ENCODE measurements at regions not wholly inside any gene's neighbourhood (a gene's known extent, or its start where the extent isn't known, plus 50 kb on each side); places are given as distances from the start of the nearest gene placed in this dataset.

- TF ChIP-seq CTCF (IDR thresholded peaks at IDR 0.05; ENCODE audit: unreplicated experiment in 3 of 3), result no peak
- Mint-ChIP-seq H3K4me3 (no peak overlapping the region), H3K27ac (no peak overlapping the region), H3K27me3 (ENCODE audit: low read depth) (no peaks in the 10 kb centered on the region), H3K4me1 (no peaks in the 10 kb centered on the region), H3K36me3 (ENCODE audit: low read depth) (no peaks in the 10 kb centered on the region), H3K9me3 (peaks cover 4% of the 10 kb centered on the region)
These were observed 190.6 kb upstream of the SAMSN1 start for GRCh38 chr21:14736672-14737071.

GRCh38 chr21:14736162-14736561, 190.0 kb upstream of the SAMSN1 start:
- peaks cover 4% of the 10 kb centered on the region for H3K9me3 Mint-ChIP-seq
- no peak overlapping the region for H3K4me3 Mint-ChIP-seq
- H3K36me3 Mint-ChIP-seq (ENCODE audit: low read depth), result no peaks in the 10 kb centered on the region
- H3K27me3 Mint-ChIP-seq (ENCODE audit: low read depth), result no peaks in the 10 kb centered on the region
- no peak overlapping the region for H3K27ac Mint-ChIP-seq
- no peak for TF ChIP-seq CTCF (IDR thresholded peaks at IDR 0.05; ENCODE audit: unreplicated experiment in 3 of 3)
- no peaks in the 10 kb centered on the region for H3K4me1 Mint-ChIP-seq

GRCh38 chr21:14734833-14735232, 188.7 kb upstream of the SAMSN1 start:
- Mint-ChIP-seq H3K36me3 (ENCODE audit: low read depth) (no peaks in the 10 kb centered on the region), H3K9me3 (peaks cover 4% of the 10 kb centered on the region), H3K4me3 (no peak overlapping the region), H3K27ac (no peak overlapping the region), H3K4me1 (no peaks in the 10 kb centered on the region), H3K27me3 (ENCODE audit: low read depth) (no peaks in the 10 kb centered on the region)
- no peak for TF ChIP-seq CTCF (IDR thresholded peaks at IDR 0.05; ENCODE audit: unreplicated experiment in 3 of 3)

- Mint-ChIP-seq H3K4me3 (no peak overlapping the region), H3K4me1 (no peaks in the 10 kb centered on the region), H3K36me3 (ENCODE audit: low read depth) (no peaks in the 10 kb centered on the region), H3K27me3 (ENCODE audit: low read depth) (no peaks in the 10 kb centered on the region), H3K9me3 (peaks cover 4% of the 10 kb centered on the region), H3K27ac (no peak overlapping the region)
- no peak for TF ChIP-seq CTCF (IDR thresholded peaks at IDR 0.05; ENCODE audit: unreplicated experiment in 3 of 3)
These were observed 188.1 kb upstream of the SAMSN1 start for GRCh38 chr21:14734191-14734590.

GRCh38 chr21:14725219-14725618, 179.1 kb upstream of the SAMSN1 start:
- Mint-ChIP-seq H3K27ac (no peak overlapping the region), H3K36me3 (ENCODE audit: low read depth) (no peaks in the 10 kb centered on the region), H3K9me3 (no peaks in the 10 kb centered on the region), H3K27me3 (ENCODE audit: low read depth) (no peaks in the 10 kb centered on the region), H3K4me3 (no peak overlapping the region), H3K4me1 (no peaks in the 10 kb centered on the region)
- TF ChIP-seq CTCF (IDR thresholded peaks at IDR 0.05; ENCODE audit: unreplicated experiment in 3 of 3), result no peak

- H3K9me3 Mint-ChIP-seq, result no peaks in the 10 kb centered on the region
- H3K36me3 Mint-ChIP-seq (ENCODE audit: low read depth), result no peaks in the 10 kb centered on the region
- TF ChIP-seq CTCF (IDR thresholded peaks at IDR 0.05; ENCODE audit: unreplicated experiment in 3 of 3), result no peak
- H3K4me1 Mint-ChIP-seq, result no peaks in the 10 kb centered on the region
- no peaks in the 10 kb centered on the region for H3K27me3 Mint-ChIP-seq (ENCODE audit: low read depth)
- no peak overlapping the region for H3K27ac Mint-ChIP-seq
- no peak overlapping the region for H3K4me3 Mint-ChIP-seq
These were observed 176.8 kb upstream of the SAMSN1 start for GRCh38 chr21:14722841-14723483.
